Activated T-cell treated with anti-CD3 and anti-CD28 coated beads for 24 hours (primary cell): ENCODE measurements at regions not wholly inside any gene's neighbourhood (a gene's known extent, or its start where the extent isn't known, plus 50 kb on each side); places are given as distances from the start of the nearest gene placed in this dataset.
"Not testable (repeated sequence)": the region's sequence is repeated elsewhere in the genome, so short reads cannot be mapped to it uniquely, and the experiment has no call there.

ENCODE experiments used
- DNase-seq: peaks from one replicate; pipeline ENCODE4 v3.0.0-alpha.2; 2020; ENCODE audit warnings: low read depth

- no peak for DNase-seq
Observed at GRCh38 chr4:128688846-128689437, 120.6 kb upstream of the JADE1 start.

GRCh38 chr4:128688033-128688721, 121.3 kb upstream of the JADE1 start:
- DNase-seq: no peak

DNA sequence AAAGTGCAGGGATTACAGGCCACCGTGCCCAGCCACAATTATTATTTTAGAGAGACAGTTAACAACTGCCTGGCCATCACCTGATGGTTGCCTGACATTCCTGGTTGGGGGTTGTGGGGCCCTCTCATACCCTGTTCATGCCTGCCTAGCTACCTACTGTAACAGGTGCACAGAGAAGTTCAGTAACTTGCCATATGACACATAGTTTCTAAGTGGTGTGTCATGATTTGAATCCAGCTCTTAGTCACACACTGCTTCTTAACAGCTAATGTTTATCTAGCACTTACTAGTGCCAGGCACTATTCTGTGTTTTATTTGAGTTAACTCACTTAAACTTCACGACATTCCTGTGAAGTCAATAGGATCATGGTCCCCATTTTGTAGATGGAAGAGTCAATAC, 122.7 kb upstream of the JADE1 start:
- no peak for DNase-seq

DNA sequence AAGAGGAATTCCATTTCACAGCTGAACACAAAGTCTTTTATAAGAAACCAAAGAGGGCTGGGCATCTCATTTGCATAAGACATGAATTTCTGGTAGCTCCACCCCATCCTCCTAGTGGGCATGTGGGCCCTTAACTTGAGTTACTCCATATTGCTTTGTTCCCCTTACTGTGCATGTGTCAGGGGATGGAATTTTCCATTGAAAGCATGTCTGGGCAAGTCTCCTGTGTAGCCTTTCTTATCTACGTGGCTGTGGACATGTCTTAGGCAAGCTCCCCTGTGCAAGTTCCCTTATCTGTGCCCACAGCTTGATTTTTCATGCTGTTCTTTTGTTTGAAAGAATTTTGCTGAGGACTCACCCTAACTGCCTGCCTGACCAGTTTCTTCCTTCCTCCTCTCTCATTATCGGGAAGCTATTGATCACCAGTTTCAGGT, 123.5 kb upstream of the JADE1 start:
- DNase-seq: no peak

DNA sequence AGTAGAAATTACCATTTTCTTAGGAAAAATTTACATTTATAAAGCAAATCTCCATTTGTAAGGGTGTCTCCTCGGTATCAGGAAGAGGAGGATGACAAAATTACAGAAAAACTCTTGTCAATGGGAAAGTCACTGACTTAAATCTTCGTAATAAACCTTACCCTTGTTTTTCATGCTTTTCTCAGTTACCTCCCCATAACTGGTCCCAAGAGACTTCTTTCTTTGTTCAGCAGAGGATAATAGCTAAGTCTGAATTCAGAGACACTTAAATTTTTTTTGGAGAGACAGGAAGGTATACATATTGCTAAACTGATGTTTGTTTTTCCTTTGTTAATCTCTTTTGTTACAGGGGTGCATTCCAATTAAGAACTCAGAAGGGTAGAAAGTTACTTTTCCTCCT, 125.5 kb upstream of the JADE1 start:
- DNase-seq: no peak

DNA sequence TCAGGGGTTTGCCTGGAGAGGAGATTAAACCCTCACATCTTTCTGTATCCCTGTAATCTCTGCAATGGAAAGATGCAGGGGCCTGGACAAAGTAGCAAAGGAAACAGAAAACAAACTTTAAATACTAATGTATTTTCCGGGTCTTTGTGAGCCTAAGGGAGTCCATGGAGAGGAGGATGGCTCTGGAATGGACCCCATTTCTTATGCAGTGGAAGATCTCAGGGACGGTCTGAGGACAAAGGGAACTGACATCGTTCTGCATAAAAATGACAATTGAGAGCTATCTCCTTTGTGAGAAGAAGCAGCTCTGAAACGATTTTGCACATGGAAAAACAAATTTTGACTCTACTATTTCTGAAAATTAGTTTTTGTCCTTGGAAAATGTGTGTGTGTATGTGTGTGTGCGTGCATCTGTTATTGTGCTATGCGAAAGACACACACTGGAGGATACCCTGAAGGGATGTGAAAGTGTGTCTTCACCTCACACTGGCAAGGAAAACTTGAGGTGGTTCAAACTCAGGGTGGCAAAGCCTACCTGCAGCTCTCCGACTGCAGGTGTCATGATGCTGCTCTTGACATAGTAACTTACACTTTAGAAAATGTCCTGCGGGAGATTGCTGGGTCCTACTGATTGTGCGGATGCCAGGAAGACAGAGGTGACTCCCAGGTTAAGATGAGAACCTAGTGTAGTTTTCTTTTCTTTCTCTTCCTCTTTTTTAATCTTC, 126.4 kb upstream of the JADE1 start:
- no peak for DNase-seq

DNA sequence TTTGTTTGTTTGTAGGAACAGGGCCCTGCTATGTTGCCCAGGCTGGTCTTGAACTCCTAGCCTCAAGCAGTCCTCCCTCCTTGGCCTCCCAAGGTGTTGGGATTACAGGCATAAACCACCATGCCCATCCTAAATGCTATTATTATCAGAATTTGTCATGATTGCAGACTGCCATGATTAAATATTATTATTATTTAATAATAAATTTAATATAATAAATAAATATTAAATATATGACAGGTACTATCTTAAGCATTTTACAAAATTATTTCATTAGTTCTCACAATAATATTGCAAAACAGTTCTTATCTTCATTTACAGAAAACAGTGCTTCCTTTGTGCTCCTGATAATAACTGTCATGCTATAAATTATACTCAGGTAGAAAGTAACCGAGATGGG, 133.4 kb upstream of the JADE1 start:
- DNase-seq: no peak

DNA sequence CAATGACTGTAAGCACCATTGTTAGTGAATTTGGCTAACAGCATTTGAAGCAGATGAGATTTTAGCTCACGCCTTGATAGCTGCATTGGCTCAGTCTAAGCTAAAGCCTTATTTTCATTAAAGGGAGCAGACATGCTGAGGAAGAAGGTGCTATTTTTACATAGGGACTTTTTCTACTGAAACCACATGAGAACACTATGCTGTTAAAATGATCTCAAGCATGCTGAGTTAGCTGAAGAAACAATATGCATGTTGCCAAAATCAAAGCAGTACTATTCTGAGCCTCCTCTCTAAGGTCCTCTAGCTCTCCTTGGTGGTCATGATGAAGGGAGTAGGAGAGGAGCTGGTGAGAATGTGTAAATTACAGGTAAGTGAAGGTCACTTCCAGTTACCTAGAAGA, 134.4 kb upstream of the JADE1 start:
- DNase-seq: no peak

DNA sequence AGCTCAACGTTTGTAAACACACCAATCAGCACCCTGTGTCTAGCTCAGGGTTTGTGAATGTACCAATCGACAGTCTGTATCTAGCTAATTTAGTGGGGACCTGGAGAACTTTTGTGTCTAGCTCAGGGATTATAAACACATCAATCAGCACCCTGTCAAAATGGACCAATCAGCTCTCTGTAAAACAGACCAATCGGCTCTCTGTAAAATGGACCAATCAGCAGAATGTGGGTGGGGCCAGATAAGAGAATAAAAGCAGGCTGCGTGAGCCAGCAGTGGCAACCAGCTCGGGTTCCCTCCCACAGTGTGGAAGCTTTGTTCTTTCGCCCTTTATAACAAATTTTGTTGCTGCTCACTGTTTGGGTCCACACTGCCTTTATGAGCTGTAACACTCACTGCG, 136.3 kb upstream of the JADE1 start:
- not testable (repeated sequence) for DNase-seq

DNA sequence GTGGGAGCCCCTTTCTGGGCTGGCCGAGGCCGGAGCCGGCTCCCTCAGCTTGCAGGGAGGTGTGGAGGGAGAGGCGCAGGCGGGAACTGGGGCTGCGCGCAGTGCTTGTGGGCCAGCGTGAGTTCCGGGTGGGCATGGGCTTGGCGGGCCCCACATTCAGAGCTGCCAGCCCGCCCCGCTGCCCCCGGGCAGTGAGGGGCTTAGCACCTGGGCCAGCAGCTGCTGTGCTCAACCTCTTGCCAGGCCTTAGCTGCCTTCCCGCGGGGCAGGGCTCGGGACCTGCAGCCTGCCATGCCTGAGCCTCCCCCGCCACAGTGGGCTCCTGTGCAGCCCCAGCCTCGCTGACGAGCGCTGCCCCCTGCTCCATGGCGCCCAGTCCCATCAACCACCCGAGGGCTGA, 136.9 kb upstream of the JADE1 start:
- not testable (repeated sequence) for DNase-seq

GRCh38 chr4:128670513-128670912, 139.0 kb upstream of the JADE1 start:
- DNase-seq: no peak

GRCh38 chr4:128668566-128668965, 140.9 kb upstream of the JADE1 start:
- no peak for DNase-seq

GRCh38 chr4:128665514-128665913, 144.0 kb upstream of the JADE1 start:
- DNase-seq: no peak

GRCh38 chr4:128663325-128663724, 146.2 kb upstream of the JADE1 start:
- DNase-seq: no peak

DNA sequence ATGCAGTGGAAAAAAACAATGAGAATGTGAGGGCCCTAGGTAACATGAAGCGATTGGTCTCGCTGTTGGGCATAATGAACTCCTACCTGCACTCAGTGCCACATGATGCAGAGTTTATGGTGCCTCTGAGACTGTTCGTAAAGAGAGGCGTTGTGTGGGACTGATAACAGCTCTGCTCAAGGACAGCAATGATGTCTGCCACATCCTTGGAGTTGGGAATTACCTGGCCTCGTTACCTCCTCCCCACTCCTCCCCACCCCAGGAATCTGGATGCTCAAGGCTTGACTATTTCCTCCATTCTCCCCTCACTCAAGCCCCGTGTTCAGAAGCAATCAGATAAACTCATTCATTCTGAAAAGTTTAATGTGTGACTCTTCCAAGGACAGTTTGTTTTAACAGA, 148.0 kb upstream of the JADE1 start:
- no peak for DNase-seq

GRCh38 chr4:128660361-128661215, 148.9 kb upstream of the JADE1 start:
- DNase-seq: no peak

DNA sequence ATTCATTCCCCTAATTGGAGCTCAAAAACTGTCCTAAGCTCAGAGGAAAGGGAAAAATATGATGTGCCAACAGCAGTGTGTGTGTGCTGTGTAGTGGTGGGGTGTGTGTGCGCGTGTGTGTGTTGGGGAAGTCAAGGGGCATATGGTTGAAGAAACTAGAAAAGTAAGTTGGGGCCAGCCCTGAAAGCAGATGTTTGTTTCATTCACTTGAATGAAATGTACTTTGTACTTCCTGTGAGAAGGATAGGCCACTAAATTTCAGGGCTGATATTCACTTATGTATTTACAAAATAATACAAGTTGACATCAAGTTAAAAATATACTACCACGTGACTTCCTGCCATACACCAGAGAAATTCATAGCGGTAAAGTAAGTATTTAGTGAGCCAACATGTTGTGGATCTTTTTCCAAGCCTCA, 151.3 kb upstream of the JADE1 start:
- DNase-seq: no peak

DNA sequence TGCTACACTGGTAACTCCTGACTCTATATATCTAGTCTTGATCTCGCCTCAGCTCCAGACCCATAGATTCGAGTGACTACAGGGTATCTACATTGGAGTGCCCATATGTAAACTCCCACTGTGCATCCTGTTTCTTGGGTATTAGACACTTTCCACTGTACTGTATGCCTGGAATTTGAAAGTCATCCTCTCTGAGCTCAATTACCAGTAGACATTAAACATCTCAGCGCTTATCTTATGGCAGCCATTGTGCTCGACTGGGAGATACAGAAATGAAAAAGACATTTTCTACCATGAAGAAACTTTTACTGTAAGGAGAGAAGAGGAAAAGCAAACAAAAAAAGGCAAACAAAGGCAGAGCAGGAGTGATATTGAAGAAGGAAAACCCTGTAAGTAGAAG, 151.9 kb upstream of the JADE1 start:
- DNase-seq: no peak

DNA sequence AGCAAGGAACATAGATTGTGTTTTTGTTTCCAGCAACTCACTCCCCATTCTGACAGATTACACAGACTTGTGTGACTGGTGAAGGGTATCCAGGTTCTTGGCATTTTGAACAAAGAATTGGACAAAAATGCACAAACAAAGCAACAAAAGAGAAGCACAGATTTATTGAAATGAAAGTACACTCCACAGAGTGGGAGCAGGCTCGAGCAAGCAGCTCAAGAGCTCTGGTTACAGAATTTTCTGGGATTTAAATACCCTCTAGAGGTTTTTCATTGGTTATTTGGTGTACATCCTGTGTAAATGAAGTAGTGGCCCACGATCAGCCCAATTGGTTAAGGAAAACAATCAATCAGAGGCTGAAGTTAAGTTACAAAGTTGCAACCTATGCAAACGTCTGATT, 155.0 kb upstream of the JADE1 start:
- DNase-seq: no peak

GRCh38 chr4:128653527-128654444, 155.7 kb upstream of the JADE1 start:
- DNase-seq: no peak

GRCh38 chr4:128649575-128650205, 159.8 kb upstream of the JADE1 start:
- no peak for DNase-seq
